ENCODE measurements at regions not wholly inside any gene's neighbourhood (a gene's known extent, or its start where the extent isn't known, plus 50 kb on each side); places are given as distances from the start of the nearest gene placed in this dataset.

DNA sequence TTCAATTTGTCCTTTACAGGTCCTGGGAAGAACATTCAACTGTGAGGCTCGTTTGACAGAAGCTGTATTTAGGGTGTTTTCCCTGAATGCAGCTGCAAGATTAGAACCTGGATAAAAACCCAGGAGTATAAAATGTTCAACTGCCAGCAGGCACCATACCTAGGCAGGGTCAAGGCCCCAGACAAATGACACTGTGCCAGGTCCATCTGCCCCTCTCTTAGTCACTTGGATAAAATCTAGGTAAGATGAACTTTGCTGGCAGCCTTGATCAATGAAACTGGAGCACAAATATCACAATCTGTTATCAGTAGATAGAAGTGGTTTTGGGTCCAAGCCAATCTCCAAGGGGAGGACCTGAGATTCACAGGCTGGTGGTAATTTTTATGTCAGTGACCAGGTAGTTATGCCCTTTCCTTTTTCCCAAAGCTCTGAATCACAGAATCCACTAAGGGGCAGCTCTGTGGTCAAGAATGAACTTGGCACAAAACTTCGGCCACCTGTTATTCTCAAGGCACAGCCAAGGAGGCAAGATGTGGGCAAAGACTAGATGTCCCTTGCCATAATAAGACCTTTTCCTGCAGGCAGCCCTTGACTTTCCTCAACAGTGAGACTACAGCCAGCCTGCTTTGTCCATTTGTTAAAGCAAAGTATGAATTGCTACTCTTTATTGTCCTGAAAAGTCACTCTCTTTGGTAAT lies 501.0 kb downstream of the PPARGC1A start:
- in situ Hi-C loops (cut with HindIII; ENCODE audit: low pct_unique_long_range_greater_than_20kb, low sequenced_read_pairs), result no loop called here
- Histone ChIP-seq H3K9me3 (ENCODE audit: control insufficient read depth, insufficient read depth, low read depth, low read length) (no peaks in the 10 kb centered on the region), H3K4me1 (ENCODE audit: control insufficient read depth, insufficient read depth, low read length) (no peaks in the 10 kb centered on the region), H3K27ac (ENCODE audit: low read length) (no peak overlapping the region), H3K27me3 (ENCODE audit: control insufficient read depth, insufficient read depth, low read length) (no peaks in the 10 kb centered on the region), H3K36me3 (ENCODE audit: control insufficient read depth, insufficient read depth, low read length) (no peaks in the 10 kb centered on the region), H3K4me3 (ENCODE audit: low read depth in 2 of 2, low read length in 2 of 2) (no peak overlapping the region)
- no peak for TF ChIP-seq SIN3A (IDR thresholded peaks at IDR 0.05; ENCODE audit: borderline replicate concordance, insufficient read depth, low read depth, low read length)
- TF ChIP-seq REST (IDR thresholded peaks at IDR 0.05; ENCODE audit: insufficient read depth in 1 of 2, low read depth in 2 of 2, low read length in 1 of 2), result no peak
- no peak for TF ChIP-seq TCF7L2 (IDR thresholded peaks at IDR 0.05; ENCODE audit: low read depth, low read length)
- TF ChIP-seq POLR2AphosphoS5 (IDR thresholded peaks at IDR 0.05; ENCODE audit: low read depth, low read length), result no peak
- TF ChIP-seq CTCF (IDR thresholded peaks at IDR 0.05), result no peak
- CTCF ChIA-PET, result no interaction called here
- ATAC-seq (no peak), DNase-seq (ENCODE audit: low read depth, low spot score) (no peak)
- no TSS peak for BruUV-seq (replicated peaks)
- intact Hi-C loops (cut with micrococcal nuclease; ENCODE audit: unreplicated experiment), result no loop called here
- POLR2A ChIA-PET, result no interaction called here

GRCh38 chr4:23388255-23388654 lies 501.6 kb downstream of the PPARGC1A start:
- H3K9me3 ChIP-seq (ENCODE audit: control insufficient read depth, insufficient read depth, low read depth, low read length), result no peaks in the 10 kb centered on the region
- no TSS peak for BruUV-seq (replicated peaks)
- H3K36me3 ChIP-seq (ENCODE audit: control insufficient read depth, insufficient read depth, low read length), result no peaks in the 10 kb centered on the region
- no peak overlapping the region for H3K4me3 ChIP-seq (ENCODE audit: low read depth in 2 of 2, low read length in 2 of 2)
- intact Hi-C loops (cut with micrococcal nuclease; ENCODE audit: unreplicated experiment), result no loop called here
- ATAC-seq (no peak), DNase-seq (ENCODE audit: low read depth, low spot score) (no peak)
- H3K4me1 ChIP-seq (ENCODE audit: control insufficient read depth, insufficient read depth, low read length), result no peaks in the 10 kb centered on the region
- in situ Hi-C loops (cut with HindIII; ENCODE audit: low pct_unique_long_range_greater_than_20kb, low sequenced_read_pairs), result no loop called here
- no peak for TF ChIP-seq REST (IDR thresholded peaks at IDR 0.05; ENCODE audit: insufficient read depth in 1 of 2, low read depth in 2 of 2, low read length in 1 of 2)
- TF ChIP-seq SIN3A (IDR thresholded peaks at IDR 0.05; ENCODE audit: borderline replicate concordance, insufficient read depth, low read depth, low read length), result no peak
- TF ChIP-seq TCF7L2 (IDR thresholded peaks at IDR 0.05; ENCODE audit: low read depth, low read length), result no peak
- TF ChIP-seq CTCF (IDR thresholded peaks at IDR 0.05), result no peak
- no peak for TF ChIP-seq POLR2AphosphoS5 (IDR thresholded peaks at IDR 0.05; ENCODE audit: low read depth, low read length)
- POLR2A ChIA-PET, result no interaction called here
- H3K27me3 ChIP-seq (ENCODE audit: control insufficient read depth, insufficient read depth, low read length), result no peaks in the 10 kb centered on the region
- CTCF ChIA-PET, result no interaction called here
- H3K27ac ChIP-seq (ENCODE audit: low read length), result no peak overlapping the region
